Vagina (tissue), 2 donors: ENCODE measurements at regions not wholly inside any gene's neighbourhood (a gene's known extent, or its start where the extent isn't known, plus 50 kb on each side); places are given as distances from the start of the nearest gene placed in this dataset.

ENCODE experiments used
- DNase-seq, 2 donors: peaks; one replicate each; pipeline ENCODE4 v3.0.0-alpha.2; 2017; ENCODE audit errors: extremely low spot score in 2 of 2
- H3K27ac ChIP-seq: fragments of 200-600 bp; sonication (generic); one replicate; pipeline ENCODE4 v1.5.1; 2019
- H3K27me3 ChIP-seq: fragments of 200-600 bp; sonication (generic); one replicate; pipeline ENCODE4 v1.5.1; 2019
- H3K36me3 ChIP-seq, 2 donors: fragments of 200-600 bp; sonication (generic); one replicate each; pipeline ENCODE4 v1.5.1; 2017 to 2019
- H3K4me1 ChIP-seq: fragments of 200-600 bp; sonication (generic); one replicate; pipeline ENCODE4 v1.5.1; 2019
- H3K4me3 ChIP-seq, 2 donors: fragments of 200-600 bp; sonication (generic); 1 replicate in 1 of 2; 2 replicates in 1 of 2; pipeline ENCODE4 v1.5.1; 2016 to 2019
- H3K9me3 ChIP-seq: fragments of 200-600 bp; sonication (generic); one replicate; pipeline ENCODE4 v1.5.1; 2019
- POLR2A ChIP-seq, 2 donors: fragments of 450-650 bp; IDR thresholded peaks; one replicate each; pipeline ENCODE4 v1.6.1; 2017; ENCODE audit warnings: antibody characterized with exemption in 2 of 2, mild to moderate bottlenecking in 2 of 2, moderate library complexity in 2 of 2
- POLR2AphosphoS5 ChIP-seq, 2 donors: sonication (generic); formaldehyde crosslinking; IDR thresholded peaks; one replicate each; pipeline ENCODE4 v1.9.0; 2017; ENCODE audit warnings: antibody characterized with exemption in 2 of 2, mild to moderate bottlenecking in 2 of 2, low read depth in 1 of 2; ENCODE audit not compliant: insufficient read depth in 1 of 2
- intact Hi-C: fragments of 100-400 bp; cut with DNase I; formaldehyde crosslinking; loops from one replicate; pipeline ENCODE4 v1.15.1; 2023
- TF ChIP-seq, protein P1 (sequence below), 3 experiments: fragments of 450-650 bp in 2 of 3; fragments of 200-600 bp in 1 of 3; sonication (generic) in 1 of 3; IDR thresholded peaks; one replicate each; pipeline ENCODE4 v1.5.1; 2017 to 2019; ENCODE audit warnings: antibody characterized with exemption in 3 of 3, mild to moderate bottlenecking in 2 of 3, moderate library complexity in 2 of 3

DNA sequence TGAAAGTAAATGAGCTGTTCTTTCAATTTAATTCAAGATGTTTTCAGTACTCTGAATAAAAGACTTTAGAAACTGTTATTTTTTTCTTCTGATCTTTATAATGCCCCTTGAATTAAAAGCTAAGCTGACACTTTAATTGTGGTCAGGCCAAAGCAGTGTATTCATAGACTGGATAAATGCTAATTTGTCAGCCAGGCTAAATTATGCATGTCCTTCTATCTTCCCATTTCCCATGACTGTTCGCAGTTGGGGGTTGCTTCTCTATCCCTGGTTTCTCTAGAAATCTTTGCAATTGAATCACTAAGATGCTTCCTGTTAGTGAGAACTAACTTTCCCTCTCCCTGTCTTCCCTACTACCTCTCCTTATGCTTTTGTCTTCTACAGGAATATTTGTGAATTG is 396.2 kb downstream of the RFPL4B start:
- H3K27me3 ChIP-seq: no peaks in the 10 kb centered on the region
- H3K4me3 ChIP-seq: no peak overlapping the region
- TF ChIP-seq POLR2A (IDR thresholded peaks at IDR 0.05) (no peak), POLR2AphosphoS5 (IDR thresholded peaks at IDR 0.05; ENCODE audit: insufficient read depth in 1 of 2, low read depth in 1 of 2) (no peak)
- TF ChIP-seq, protein P1, sequence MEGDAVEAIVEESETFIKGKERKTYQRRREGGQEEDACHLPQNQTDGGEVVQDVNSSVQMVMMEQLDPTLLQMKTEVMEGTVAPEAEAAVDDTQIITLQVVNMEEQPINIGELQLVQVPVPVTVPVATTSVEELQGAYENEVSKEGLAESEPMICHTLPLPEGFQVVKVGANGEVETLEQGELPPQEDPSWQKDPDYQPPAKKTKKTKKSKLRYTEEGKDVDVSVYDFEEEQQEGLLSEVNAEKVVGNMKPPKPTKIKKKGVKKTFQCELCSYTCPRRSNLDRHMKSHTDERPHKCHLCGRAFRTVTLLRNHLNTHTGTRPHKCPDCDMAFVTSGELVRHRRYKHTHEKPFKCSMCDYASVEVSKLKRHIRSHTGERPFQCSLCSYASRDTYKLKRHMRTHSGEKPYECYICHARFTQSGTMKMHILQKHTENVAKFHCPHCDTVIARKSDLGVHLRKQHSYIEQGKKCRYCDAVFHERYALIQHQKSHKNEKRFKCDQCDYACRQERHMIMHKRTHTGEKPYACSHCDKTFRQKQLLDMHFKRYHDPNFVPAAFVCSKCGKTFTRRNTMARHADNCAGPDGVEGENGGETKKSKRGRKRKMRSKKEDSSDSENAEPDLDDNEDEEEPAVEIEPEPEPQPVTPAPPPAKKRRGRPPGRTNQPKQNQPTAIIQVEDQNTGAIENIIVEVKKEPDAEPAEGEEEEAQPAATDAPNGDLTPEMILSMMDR (IDR thresholded peaks at IDR 0.05): no peak
- no peaks in the 10 kb centered on the region for H3K9me3 ChIP-seq
- H3K4me1 ChIP-seq: no peaks in the 10 kb centered on the region
- H3K27ac ChIP-seq: no peak overlapping the region
- DNase-seq: no peak
- intact Hi-C loops: no loop called here
- no peaks in the 10 kb centered on the region for H3K36me3 ChIP-seq

DNA sequence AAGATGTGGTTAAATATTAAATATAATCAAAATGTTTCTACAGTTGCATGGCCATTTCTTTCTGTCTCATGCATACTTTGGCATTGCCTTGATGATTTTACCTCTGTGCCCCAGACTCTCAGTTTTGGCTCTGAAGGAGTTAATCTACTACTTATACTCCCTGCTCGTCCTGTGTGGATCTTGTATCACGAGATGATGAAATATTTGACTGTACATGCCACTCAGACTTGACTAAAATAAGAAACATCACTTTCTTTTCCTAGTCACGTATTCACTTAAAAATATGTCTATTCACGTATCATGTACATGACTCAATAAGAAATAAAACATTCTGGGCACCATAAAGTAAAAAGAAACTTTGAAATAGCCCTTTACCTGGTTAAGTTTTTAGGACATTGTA is 397.7 kb downstream of the RFPL4B start:
- H3K27ac ChIP-seq: no peak overlapping the region
- TF ChIP-seq, protein P1 (IDR thresholded peaks at IDR 0.05): no peak
- TF ChIP-seq POLR2AphosphoS5 (IDR thresholded peaks at IDR 0.05; ENCODE audit: insufficient read depth in 1 of 2, low read depth in 1 of 2): no peak
- TF ChIP-seq POLR2A (IDR thresholded peaks at IDR 0.05): no peak
- H3K4me1 ChIP-seq: no peaks in the 10 kb centered on the region
- H3K36me3 ChIP-seq: no peaks in the 10 kb centered on the region
- no peaks in the 10 kb centered on the region for H3K27me3 ChIP-seq
- DNase-seq: no peak
- H3K9me3 ChIP-seq: no peaks in the 10 kb centered on the region
- H3K4me3 ChIP-seq: no peak overlapping the region
- intact Hi-C loops: no loop called here

DNA sequence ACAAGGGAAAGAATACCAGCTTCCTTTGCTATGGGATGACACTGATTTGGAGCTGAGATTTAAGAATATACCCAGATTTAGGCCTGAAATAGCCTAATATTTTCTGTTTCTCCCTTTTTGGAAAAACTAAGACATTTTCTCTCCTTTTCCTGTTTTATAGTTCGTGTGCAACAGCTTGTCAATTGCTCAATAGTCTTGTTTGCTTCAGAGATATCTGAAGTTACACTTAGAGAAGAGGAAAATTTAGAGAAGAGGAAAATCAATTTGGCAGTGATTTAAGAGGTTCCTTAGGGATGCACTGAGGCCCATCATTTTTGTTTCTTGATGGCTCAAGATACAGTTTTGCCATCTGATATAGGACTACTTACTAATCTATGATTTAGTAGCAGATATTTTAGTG is 398.6 kb downstream of the RFPL4B start:
- DNase-seq: no peak
- no peaks in the 10 kb centered on the region for H3K27me3 ChIP-seq
- TF ChIP-seq, protein P1 (IDR thresholded peaks at IDR 0.05): no peak
- TF ChIP-seq POLR2A (IDR thresholded peaks at IDR 0.05) (no peak), POLR2AphosphoS5 (IDR thresholded peaks at IDR 0.05; ENCODE audit: insufficient read depth in 1 of 2, low read depth in 1 of 2) (no peak)
- intact Hi-C loops: no loop called here
- no peaks in the 10 kb centered on the region for H3K9me3 ChIP-seq
- H3K27ac ChIP-seq: no peak overlapping the region
- H3K4me3 ChIP-seq: no peak overlapping the region
- H3K36me3 ChIP-seq: no peaks in the 10 kb centered on the region
- no peaks in the 10 kb centered on the region for H3K4me1 ChIP-seq

DNA sequence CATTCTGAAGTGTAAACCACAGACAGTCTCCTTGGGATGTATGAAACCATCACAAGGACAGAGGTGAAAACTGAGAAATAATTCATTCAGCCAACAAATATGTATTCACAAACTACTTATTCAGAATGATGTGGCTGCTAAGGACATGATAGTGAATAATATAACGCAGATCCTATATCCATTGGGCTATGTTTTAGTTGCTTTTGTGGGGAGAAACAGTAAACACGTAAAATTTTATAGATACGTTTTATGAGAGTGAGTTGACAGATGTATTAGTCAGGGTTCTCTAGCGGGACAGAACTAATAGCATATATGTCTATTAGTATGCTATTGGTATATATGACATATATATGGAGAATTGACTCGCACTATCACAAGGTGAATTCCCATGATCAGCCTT is 402.5 kb downstream of the RFPL4B start:
- Histone ChIP-seq H3K27me3 (no peaks in the 10 kb centered on the region), H3K36me3 (no peaks in the 10 kb centered on the region), H3K9me3 (no peaks in the 10 kb centered on the region), H3K4me3 (no peak overlapping the region), H3K27ac (no peak overlapping the region), H3K4me1 (no peaks in the 10 kb centered on the region)
- intact Hi-C loops: no loop called here
- TF ChIP-seq, protein P1 (IDR thresholded peaks at IDR 0.05): no peak
- TF ChIP-seq POLR2A (IDR thresholded peaks at IDR 0.05) (no peak), POLR2AphosphoS5 (IDR thresholded peaks at IDR 0.05; ENCODE audit: insufficient read depth in 1 of 2, low read depth in 1 of 2) (no peak)
- DNase-seq: no peak

DNA sequence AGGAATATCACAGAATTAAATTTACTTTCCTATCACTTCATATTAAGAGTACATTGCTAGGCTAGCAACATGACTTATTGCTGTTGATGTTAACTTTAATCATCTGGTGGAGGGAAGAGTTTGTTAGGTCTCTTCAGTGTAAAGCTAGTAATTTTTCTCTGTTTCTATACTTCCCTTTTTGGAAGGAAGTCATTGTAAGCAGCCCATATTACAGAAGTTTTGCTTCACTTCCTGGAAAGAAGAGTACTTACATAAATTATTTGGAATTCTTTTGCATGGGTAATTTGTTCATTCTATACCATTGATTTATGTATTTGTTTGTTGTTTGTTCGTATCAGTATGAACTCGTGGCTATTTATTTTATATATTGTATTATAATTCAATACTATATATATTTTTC is 405.2 kb downstream of the RFPL4B start:
- Histone ChIP-seq H3K9me3 (no peaks in the 10 kb centered on the region), H3K27me3 (no peaks in the 10 kb centered on the region), H3K27ac (no peak overlapping the region), H3K4me3 (no peak overlapping the region), H3K36me3 (no peaks in the 10 kb centered on the region), H3K4me1 (no peaks in the 10 kb centered on the region)
- TF ChIP-seq POLR2A (IDR thresholded peaks at IDR 0.05) (no peak), POLR2AphosphoS5 (IDR thresholded peaks at IDR 0.05; ENCODE audit: insufficient read depth in 1 of 2, low read depth in 1 of 2) (no peak)
- TF ChIP-seq, protein P1 (IDR thresholded peaks at IDR 0.05): no peak
- DNase-seq: no peak
- intact Hi-C loops: no loop called here
